HG03025 (cell line): ENCODE measurements at regions not wholly inside any gene's neighbourhood (a gene's known extent, or its start where the extent isn't known, plus 50 kb on each side); places are given as distances from the start of the nearest gene placed in this dataset.

Source experiments
- ATAC-seq: cut with Tn5 transposase; IDR thresholded peaks from one replicate; pipeline ENCODE4 v1.9.1; 2021; ENCODE audit warnings: mild to moderate bottlenecking, moderate library complexity; ENCODE audit not compliant: unreplicated experiment, low FRiP score

DNA sequence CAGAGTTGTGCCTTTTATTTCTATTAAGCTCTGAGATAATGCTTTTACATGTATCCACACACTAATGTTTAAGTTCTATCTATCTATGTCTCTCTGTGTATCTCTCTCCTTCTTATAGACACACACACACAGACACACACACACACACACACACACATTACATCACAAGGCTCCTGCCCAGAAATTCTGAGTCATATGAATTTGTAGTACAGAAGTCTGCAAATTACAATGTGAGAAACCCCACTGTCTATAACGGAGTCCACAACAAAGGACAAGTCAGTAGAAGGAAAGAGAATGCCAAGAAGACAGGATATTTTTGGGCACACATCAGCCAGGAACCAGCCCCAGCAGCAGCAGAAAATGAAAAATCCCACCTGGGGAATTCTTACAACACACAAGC is 142.4 kb downstream of the EN1 start:
- no peak for ATAC-seq

DNA sequence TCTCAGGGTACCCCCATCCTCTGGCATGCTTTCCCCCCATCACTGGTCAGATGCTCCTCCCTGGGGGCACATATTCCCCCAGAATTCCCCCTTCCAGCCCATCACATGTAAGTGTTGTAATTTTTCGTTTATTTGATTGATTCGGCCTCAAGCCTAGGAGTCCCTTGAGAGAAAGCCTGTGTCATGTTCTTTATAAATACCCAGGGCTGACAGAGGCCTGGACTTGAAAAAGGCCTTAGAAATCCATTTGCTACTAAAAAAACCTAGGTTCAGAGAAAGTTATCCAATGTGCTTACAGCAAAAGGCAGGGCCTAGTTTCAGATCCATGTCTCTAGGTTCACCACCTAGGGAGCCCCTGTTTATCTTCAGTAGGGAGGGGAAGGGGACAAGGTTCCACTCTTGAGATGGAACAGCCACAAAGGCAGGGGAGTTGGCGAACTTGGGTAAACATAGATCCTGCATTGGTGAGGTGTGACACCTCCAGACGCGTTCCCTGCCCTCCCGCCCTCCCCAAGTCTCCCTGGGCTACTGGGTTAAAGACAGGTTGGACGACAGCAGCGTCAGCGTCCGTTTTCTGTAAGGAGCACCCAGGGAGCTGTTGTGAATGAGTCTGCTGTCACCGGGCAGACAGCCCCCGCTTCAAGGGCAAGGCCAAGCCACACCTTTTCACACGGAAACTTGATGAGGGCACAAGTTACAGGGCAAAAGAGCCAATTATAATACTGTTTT is 147.8 kb downstream of the EN1 start:
- no peak for ATAC-seq

DNA sequence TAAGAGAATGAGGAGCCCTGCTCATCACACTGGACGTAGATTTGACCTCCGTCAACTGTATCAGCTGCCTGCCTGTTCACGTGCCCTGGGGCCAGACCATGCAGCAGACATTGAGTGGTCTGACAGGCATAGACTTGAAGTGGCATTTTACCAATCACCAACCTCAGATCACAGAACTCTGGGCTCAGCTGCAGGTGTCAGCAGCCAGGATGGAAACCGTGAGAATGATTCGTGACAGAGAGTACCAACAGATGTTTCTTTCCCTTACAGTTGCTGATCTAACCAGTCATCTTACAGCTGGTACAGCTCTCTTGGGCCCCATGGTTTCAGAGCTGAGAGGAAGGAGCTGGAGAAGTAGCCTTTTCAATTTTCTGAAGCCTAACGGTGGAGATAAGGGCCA is 148.9 kb downstream of the EN1 start:
- ATAC-seq, result no peak

DNA sequence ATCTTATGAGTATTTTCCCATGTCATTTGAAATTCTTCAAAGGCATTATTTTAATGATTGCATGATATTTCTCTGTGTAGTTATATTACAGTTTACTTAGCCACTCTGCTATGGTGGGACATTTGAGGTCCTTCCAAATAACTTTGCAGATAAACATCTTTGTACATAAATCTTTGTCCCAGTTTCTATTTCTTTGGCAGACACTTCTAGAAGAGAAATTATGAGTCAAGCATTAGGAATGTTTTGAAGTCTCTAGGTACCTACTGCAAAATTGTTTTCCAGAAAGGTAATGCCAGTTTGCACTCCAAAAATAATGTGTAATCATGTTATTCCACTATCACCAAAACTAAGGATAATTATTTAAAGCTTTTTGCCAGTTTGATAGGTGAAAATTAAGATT is 149.7 kb downstream of the EN1 start:
- ATAC-seq, result no peak

DNA sequence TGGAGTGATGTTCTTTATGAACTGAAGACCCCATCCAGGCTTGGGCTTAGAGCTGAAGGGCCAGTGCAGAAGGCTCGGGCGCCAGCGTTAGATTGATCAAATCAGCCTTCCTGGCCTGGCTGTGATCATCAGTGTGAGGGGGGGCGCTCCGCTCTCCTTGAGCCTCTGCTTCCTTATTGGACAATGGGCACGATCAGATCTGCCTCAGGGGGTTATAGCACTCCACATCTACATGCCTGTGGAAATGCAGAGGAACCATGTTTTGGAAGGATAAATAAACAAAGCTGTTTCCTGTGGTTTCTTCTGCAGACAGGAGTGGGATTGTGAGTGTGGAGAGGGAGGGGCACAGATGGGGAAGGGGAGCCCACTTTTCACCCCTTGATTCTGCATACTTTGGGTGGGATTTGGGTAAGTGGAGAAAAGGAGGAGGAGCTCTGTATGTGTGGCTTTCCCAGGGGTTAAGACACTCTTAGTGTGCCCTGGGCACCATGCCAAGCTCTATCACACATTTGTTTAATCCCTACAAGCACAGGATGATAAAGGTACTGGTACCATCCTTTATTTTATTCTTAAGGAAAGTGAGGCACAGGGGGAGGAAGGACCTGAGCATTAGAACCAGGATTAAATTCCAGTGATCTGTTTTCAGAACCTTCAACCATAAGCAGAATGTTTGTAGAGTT is 150.5 kb downstream of the EN1 start:
- ATAC-seq, result no peak

DNA sequence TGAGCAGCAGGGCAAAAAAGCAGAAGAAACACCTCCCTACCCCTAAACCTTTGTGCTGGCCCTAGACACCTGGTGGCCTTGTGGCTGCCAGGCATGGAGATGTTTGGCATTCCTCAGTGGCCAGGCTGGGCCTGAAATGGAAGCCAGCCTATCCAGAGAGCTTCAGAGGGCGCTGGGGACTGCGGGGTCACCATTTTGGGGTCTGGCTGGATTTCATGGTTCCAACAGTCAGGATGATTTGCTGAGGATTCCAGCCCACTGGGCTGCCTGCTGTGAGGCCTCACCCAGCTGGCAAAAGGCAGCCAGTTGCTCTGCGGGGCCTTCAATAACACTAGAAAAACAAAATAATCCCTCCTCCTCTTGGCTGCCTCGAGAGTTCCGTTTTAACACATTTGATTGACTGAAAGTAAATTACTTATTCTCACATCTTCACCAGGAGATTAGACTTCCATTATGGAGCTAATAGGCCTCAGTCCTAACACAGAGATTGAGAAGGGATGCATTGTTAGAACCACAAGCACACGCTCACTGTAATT is 154.1 kb downstream of the EN1 start:
- no peak for ATAC-seq

DNA sequence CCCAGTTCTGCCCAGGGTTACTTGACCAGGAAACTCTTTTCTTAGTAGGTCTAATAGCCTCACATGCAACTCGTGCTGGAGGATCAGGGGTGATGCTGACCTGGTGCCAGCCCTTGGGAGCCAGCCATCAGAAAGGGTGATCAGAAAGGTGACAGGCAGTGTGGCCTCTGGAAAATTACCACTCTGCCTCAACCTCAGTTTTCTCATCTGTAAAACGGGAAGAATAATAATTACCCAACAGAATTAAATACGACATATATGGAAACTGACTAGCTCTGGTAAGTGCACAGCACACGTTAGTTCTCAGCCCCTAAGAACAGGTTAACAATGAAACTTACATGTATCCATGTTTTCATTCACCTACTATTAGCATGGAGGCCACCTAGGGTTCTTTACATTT is 157.6 kb downstream of the EN1 start:
- ATAC-seq, result no peak

DNA sequence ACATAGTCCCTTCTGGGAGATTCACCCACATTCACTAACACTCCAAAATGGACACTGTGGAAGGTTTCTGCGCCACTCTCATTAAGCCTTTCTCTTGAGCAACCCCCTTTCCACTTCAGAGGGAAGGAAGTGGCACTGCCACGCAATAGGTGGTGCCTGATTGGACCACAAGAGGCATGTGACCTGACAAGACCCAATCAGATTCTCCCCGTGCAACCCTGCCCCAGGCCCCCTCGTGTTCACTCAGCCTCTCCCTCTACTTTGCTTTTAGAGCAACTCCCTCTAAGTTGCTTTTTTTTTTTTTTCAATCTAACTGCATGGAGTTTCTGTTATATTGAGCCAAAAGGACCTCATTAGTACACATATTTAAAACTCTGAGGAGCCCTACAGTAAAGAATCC is 158.0 kb downstream of the EN1 start:
- ATAC-seq, result no peak

DNA sequence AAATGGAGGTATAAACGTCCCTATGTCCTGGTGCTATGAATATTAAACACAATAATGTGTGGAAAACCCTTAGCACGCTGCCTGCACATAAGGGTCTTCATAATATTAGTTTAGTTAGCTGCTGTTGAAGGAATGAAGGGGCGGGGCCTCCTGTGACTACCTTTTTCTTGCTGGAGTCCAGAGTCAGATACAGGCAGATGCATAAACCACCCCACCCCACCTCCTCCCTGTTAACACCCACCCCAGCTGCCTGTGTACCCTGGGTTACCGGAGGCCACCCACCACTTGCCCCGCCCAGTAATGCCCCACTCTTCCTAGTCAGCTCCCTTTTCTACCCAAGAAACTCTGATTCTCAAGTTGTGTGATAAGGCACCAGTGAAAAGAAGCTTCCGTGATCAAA is 158.4 kb downstream of the EN1 start:
- no peak for ATAC-seq

DNA sequence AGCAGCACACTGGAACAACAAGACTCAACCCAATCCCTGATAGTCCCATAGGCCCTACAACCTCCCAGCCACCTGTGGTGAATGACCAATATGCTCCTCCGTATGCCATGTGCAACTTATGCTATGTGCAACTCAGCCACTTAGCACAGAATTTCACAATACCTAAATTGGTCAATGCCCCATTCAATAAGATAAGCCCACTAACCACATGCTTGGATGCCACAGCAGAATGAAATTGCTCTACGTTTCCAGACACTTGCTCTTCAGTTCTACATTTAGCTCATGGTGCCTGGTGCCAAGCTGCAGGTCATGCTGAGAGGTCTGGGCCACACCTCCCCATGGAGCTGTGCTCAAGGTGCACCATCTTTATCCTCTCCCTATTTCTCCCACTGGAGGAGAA is 159.8 kb downstream of the EN1 start:
- no peak for ATAC-seq

DNA sequence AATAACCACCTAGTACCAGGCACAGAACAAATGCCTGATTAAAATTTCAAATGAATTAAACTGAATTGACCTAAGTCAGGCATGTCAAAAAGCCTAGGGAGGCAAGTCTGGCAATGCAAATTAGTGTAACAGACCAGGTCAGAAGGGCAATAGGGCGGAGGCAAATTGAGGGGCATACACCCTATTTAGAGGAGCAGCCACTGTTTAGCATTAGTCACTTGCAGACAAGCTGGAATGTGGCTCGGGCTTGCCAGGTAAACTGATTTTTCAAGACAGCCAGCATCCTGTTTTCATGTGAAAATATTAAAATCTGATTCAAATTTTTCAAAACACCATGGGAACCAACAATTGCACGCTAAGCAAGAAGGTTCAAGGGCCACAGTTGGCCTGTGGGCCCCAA is 160.3 kb downstream of the EN1 start:
- no peak for ATAC-seq

DNA sequence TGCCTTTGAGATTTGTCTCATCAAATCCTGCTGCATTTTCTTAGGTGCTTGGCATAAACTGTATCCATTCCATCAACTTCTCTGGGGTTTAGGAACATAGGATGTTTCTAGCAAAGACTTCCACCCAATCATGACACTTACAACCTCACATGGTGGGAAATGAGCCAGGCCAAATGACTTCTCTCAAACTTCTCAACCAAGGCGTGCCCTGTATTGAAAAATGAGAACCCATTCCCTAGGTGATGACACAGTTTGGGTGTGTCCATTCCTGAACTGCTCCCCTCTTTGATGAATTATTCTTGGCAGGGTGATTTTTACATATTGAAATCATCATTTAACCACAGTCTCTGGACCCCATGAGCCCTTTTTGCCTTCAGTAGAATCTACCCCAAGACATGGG is 161.1 kb downstream of the EN1 start:
- ATAC-seq, result no peak

DNA sequence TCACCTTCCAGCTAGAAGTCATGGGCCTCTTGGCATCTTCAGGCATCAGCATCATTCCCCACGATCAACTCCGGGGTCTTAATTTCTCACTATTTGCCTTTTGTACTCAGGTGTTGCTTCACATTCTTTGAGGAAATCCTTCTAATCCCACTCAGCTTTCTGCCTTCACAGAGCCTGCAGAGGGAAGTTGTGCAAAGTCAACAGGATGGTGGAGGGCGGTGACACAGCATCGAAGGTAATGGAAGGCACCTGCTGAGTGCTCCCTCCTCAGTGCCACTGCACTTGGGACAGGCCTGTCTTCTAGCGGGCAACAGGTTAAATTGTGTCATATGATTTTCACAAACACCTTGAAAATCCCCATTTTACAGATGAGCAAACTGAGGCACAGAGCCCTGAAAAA is 164.0 kb downstream of the EN1 start:
- no peak for ATAC-seq

DNA sequence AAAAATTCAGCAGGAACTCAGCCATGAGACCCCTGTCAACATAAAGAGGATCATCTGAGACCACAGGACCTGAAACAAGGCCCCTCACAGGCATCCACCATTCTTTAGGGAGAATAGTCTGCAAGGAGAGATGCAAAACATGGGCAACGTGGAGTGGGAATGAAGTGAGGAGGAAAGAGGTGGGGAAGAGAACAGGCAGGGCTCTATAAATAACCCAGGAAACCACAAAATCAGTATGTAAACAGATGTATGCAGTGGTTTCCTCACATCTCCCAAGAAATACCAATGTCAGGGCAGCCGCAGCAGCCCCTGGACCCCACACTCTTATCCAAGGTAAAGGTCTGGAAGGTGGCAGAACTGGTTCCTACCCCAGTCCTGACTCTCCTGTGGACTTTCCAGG is 168.5 kb downstream of the EN1 start:
- ATAC-seq, result no peak

DNA sequence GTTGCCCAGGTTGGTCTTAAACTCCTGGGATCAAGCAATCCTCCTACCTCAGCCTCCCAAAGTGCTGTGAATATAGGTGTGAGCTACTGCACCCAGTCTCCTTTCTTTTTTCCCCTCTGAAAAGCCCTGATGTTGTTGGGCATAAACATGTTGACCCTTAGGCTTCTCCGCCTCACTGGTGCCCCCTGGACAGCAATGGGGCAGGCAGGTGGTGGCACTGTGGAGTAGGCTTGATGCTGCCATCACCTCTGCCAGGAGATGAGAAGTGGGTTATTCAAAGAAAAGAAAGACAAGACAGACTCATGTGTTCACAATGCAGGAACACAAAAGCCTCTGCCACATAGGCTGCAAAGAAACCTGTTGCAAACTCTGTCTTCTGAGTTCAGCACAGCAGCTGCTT is 169.9 kb downstream of the EN1 start:
- no peak for ATAC-seq

DNA sequence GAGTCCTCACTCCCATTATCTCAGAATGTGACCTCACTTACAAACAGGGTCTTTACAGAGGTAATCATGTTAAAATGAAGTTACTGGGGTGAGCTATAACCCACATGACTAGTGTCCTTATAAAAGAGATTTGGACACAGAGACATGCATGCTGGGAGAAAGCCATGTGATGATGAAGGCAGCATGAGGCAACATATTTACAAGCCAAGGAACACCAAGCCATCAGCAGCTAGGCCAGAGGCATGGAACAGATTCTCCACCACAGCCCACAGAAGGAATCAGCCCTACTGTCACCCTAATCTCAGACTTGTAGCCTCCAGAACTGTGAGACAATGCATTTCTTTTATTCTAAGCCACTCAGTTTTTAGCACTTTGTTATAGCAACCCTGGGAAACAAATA is 171.9 kb downstream of the EN1 start:
- no peak for ATAC-seq

DNA sequence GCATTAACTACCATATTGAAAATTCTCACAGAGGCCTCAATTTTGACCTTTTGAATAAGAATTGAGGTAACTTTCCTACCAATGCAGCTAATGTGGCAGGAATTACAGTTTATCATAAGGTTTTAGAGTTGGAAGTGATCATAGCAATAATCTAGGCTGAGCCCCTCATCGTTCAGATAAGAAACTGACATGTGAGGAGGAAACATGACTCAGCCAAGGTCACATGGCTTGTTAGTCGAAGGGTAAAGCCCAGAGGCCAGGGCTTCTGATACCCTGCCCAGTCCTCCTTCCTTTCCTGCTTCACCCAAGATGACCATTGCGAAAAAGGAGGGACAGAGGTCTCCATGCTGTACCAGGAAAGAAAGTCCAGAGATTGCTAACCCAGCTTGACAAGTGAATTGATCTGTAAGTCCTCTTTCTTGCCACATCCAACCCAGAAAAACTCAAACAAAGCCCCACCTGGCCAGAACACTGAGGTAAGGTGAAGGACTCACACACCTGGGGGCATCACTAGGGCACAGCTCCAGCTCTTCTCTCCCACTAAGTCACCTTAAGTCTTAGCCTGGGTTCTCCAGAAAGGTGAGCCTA is 174.8 kb downstream of the EN1 start:
- no peak for ATAC-seq

DNA sequence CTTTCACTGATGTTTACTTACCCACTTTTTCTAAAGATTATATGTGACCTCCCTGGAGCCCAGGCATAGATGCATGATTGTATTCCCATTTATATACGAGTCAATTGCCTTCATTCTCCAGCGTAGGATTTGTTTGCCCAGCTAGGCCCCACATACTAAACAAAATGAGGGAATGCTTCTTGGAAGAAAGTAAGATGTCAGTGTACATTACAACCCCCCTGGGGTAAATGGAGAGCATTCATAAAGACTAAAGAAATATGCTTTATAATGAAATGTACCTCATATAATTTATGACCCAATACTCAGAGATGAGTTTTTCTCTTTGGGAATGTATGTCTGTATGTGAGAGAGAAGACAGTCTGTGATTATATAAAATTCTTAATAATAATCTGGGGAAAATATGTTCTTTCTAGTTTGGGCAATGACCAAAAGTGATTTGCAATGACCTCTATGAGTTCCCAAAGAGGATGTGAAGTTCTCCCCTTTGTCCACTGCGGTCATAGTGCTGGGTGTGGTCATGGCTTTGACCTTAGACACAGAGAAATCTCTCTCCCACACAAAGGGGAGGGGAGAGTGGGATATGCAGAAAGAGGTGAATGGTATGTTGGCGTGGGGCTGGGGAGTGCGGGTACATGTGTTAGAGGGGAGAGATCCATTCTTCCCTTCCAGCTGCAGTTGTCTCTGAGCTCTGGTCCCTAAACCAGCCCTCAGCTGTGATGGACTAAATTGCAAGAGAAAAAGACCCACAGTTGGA is 175.6 kb downstream of the EN1 start:
- ATAC-seq, result no peak

DNA sequence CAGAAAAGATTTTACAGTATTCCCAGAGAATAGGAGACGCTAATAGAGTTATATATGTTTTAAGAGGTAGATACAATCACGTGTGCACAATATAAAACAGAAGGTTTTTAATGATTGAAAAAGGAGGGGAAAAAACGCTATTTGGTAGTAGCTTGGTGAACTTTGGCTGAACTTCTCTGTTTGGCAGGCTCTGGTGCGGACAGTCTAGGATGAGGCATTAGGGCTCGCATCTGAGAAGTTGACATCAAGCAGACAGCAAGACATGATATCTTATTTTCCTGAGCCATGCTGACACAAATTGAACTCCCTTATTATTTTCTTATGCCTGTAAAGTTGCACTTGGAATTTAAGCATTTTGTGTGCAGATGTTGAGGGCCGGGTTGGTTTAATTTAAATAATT is 176.6 kb downstream of the EN1 start:
- no peak for ATAC-seq

DNA sequence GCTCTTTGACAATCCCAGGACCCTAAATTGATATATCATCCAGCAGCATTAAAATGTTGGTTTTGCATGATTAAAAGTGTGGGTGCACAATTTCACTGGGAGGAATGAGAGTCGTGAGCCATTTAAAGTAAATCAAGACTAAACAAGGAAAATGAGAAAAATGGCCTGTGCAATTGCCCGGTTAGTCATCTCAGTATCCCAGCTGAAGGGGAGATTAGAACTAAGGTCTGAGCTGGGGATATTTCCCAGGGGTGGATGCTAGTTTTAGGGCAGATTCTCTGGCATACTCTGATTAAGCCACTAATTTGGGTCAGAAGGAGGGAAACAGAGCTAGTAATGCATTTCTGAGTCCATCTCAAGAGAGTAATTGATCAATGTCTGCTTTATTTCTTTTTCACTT is 177.2 kb downstream of the EN1 start:
- no peak for ATAC-seq

DNA sequence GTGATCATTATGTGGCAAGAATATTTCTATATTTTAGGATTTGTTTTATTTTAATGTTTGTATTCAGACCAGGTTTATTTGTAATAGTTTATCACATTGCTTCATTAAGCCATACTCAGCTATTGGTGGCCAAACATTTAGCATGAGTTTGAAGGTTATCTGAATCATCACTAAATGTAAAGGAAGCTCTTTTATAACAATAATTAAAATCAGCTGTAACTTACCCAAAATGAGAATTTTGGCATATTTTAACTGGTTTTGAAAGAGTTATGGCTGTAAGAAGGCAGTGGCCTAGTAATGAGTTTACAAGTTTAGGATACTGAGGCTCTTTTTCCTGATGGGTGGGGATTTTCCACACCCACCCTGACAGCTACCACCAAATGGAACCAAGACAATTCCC is 177.8 kb downstream of the EN1 start:
- ATAC-seq, result no peak
